ENCODE measurements at regions not wholly inside any gene's neighbourhood (a gene's known extent, or its start where the extent isn't known, plus 50 kb on each side); places are given as distances from the start of the nearest gene placed in this dataset.

DNA sequence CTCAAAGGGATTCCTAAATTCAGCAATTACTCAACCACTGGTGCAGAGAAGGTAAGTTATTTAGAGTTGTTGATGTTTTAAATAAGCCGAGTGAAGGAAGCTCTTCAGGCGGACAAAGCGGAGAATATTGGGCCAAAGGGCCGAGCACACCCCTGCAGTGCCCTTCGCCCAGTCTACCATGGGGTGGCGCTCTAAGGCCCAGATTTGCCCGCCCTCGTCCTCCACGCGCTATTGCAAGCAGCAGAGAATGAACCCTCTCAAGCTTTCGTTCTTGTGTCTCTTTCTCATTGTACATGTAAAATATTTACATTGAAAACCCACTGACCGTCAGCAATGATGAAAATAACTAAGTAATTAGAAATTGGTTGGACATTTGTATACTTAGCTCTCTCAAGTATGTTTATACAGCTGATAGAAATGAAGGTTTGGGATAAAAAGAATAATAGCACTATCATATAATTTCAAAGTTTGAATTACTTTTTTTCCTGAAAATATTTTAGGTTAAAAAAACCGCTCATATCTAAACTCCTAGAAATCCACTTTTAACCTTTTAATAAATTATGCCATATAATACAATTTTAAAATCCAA lies 195.0 kb upstream of the CEP162 start:
- H3K9me1 ChIP-seq (ENCODE audit: control insufficient read depth, extremely low read depth, insufficient read depth, low read length) = no peaks in the 10 kb centered on the region
- FAIRE-seq = no peak
- H3K79me2 ChIP-seq (ENCODE audit: control insufficient read depth, insufficient read depth, low read length) = no peaks in the 10 kb centered on the region
- TF ChIP-seq CTCF (optimal IDR thresholded peaks at IDR 0.05 in 1 of 3, IDR thresholded peaks at IDR 0.05 in 1 of 3, conservative IDR thresholded peaks at IDR 0.05 in 1 of 3; ENCODE audit: extremely low read depth in 1 of 3, insufficient read depth in 2 of 3, low read length in 3 of 3) (peak; percentile 65 to 87 (median 80)), EZH2 (IDR thresholded peaks at IDR 0.05; ENCODE audit: low read length) (no peak)
- DNase-seq (ENCODE audit: low read depth, low spot score) = no peak
- no peak overlapping the region for H3K4me2 ChIP-seq (ENCODE audit: control insufficient read depth, extremely low read depth, insufficient read depth, low read depth, low read length)
- H3K4me3 ChIP-seq (ENCODE audit: control insufficient read depth in 2 of 3, extremely low read depth in 1 of 3, insufficient read depth in 2 of 3, low read depth in 1 of 3, low read length in 3 of 3) = no peak overlapping the region
- H3K9ac ChIP-seq (ENCODE audit: control insufficient read depth, extremely low read depth, insufficient read depth, low read length) = no peak overlapping the region
- dilution Hi-C loops (cut with MboI; ENCODE audit: extremely low pct_ligation_motif_present, low sequenced_read_pairs) = no loop called here
- H3K27ac ChIP-seq (ENCODE audit: control insufficient read depth, insufficient read depth, low read length) = no peak overlapping the region
- no peaks in the 10 kb centered on the region for H3K36me3 ChIP-seq (ENCODE audit: control insufficient read depth in 2 of 2, extremely low read depth in 1 of 2, insufficient read depth in 2 of 2, low read length in 2 of 2)
- H4K20me1 ChIP-seq (ENCODE audit: control insufficient read depth, extremely low read depth, insufficient read depth, low read length) = no peaks in the 10 kb centered on the region
- H3K4me1 ChIP-seq (ENCODE audit: control insufficient read depth, extremely low read depth, insufficient read depth, low read length) = no peaks in the 10 kb centered on the region
- H3K9me3 ChIP-seq (ENCODE audit: control insufficient read depth, low read depth, low read length) = no peaks in the 10 kb centered on the region
- H3K27me3 ChIP-seq (ENCODE audit: control insufficient read depth, extremely low read depth, insufficient read depth, low read length) = no peaks in the 10 kb centered on the region
- no peak overlapping the region for H2AFZ ChIP-seq (ENCODE audit: control insufficient read depth, low read length)

DNA sequence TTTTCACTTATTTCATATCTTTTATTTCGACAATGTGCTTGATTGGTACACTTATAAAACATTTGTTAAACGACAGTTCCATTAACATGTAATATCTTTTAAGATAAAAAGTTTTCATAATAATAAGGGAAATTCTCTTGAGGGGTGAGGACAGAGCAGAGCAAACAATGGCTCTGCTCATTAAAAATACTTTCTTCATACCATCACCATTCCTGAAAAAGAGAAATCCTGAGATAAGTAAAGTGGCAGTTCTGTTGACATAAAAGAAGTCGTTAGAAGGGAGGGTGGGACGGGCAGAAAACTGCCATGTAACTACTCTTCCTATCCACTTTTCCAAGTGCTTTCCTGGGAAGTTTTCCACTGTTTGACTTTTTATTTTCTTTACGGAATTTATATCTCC lies 193.6 kb upstream of the CEP162 start:
- Histone ChIP-seq H4K20me1 (ENCODE audit: control insufficient read depth, extremely low read depth, insufficient read depth, low read length) (no peaks in the 10 kb centered on the region), H3K4me2 (ENCODE audit: control insufficient read depth, extremely low read depth, insufficient read depth, low read depth, low read length) (no peak overlapping the region), H3K36me3 (ENCODE audit: control insufficient read depth in 2 of 2, extremely low read depth in 1 of 2, insufficient read depth in 2 of 2, low read length in 2 of 2) (no peaks in the 10 kb centered on the region), H3K27me3 (ENCODE audit: control insufficient read depth, extremely low read depth, insufficient read depth, low read length) (no peaks in the 10 kb centered on the region), H3K27ac (ENCODE audit: control insufficient read depth, insufficient read depth, low read length) (no peak overlapping the region), H3K9ac (ENCODE audit: control insufficient read depth, extremely low read depth, insufficient read depth, low read length) (no peak overlapping the region), H3K9me1 (ENCODE audit: control insufficient read depth, extremely low read depth, insufficient read depth, low read length) (no peaks in the 10 kb centered on the region), H3K9me3 (ENCODE audit: control insufficient read depth, low read depth, low read length) (no peaks in the 10 kb centered on the region), H3K79me2 (ENCODE audit: control insufficient read depth, insufficient read depth, low read length) (no peaks in the 10 kb centered on the region), H3K4me3 (ENCODE audit: control insufficient read depth in 2 of 3, extremely low read depth in 1 of 3, insufficient read depth in 2 of 3, low read depth in 1 of 3, low read length in 3 of 3) (no peak overlapping the region), H2AFZ (ENCODE audit: control insufficient read depth, low read length) (no peak overlapping the region), H3K4me1 (ENCODE audit: control insufficient read depth, extremely low read depth, insufficient read depth, low read length) (no peaks in the 10 kb centered on the region)
- DNase-seq (ENCODE audit: low read depth, low spot score) = no peak
- TF ChIP-seq CTCF (optimal IDR thresholded peaks at IDR 0.05 in 1 of 3, IDR thresholded peaks at IDR 0.05 in 1 of 3, conservative IDR thresholded peaks at IDR 0.05 in 1 of 3; ENCODE audit: extremely low read depth in 1 of 3, insufficient read depth in 2 of 3, low read length in 3 of 3) = no peak
- TF ChIP-seq EZH2 (IDR thresholded peaks at IDR 0.05; ENCODE audit: low read length) = no peak
- dilution Hi-C loops (cut with MboI; ENCODE audit: extremely low pct_ligation_motif_present, low sequenced_read_pairs) = no loop called here
- FAIRE-seq = no peak

All from keratinocyte (primary cell).